ENCODE measurements at regions not wholly inside any gene's neighbourhood (a gene's known extent, or its start where the extent isn't known, plus 50 kb on each side); places are given as distances from the start of the nearest gene placed in this dataset.

GRCh38 chr5:179438011-179438441 is 92.8 kb upstream of the ADAMTS2 start:
- H3K4me3 ChIP-seq (ENCODE audit: low read length): no peak overlapping the region
- 85% methylated on average over 15 of the region's 15 CpGs for WGBS
- no peaks in the 10 kb centered on the region for H3K4me1 ChIP-seq (ENCODE audit: insufficient read depth, low read length)

GRCh38 chr5:179437341-179438001 is 92.2 kb upstream of the ADAMTS2 start:
- Histone ChIP-seq H3K36me3 (ENCODE audit: insufficient read depth, low read length) (no peaks in the 10 kb centered on the region), H3K4me3 (ENCODE audit: low read length) (no peak overlapping the region), H3K27me3 (ENCODE audit: insufficient read depth, low read length) (no peaks in the 10 kb centered on the region), H3K4me1 (ENCODE audit: insufficient read depth, low read length) (no peaks in the 10 kb centered on the region), H3K9me3 (ENCODE audit: insufficient read depth, low read depth, low read length) (no peaks in the 10 kb centered on the region), H3K27ac (ENCODE audit: low read depth, low read length) (no peak overlapping the region), H3K9ac (ENCODE audit: low read depth, low read length) (no peak overlapping the region)
- 88% methylated on average over 23 of the region's 23 CpGs for WGBS

More at GRCh38 chr5:179438011-179438441, 92.8 kb upstream of the ADAMTS2 start:
- no peak overlapping the region for H3K9ac ChIP-seq (ENCODE audit: low read depth, low read length)
- peaks cover under 1% of the 10 kb centered on the region; the same call in 1 of the 2 replicates for H3K9me3 ChIP-seq (ENCODE audit: insufficient read depth, low read depth, low read length)
- H3K36me3 ChIP-seq (ENCODE audit: insufficient read depth, low read length): no peaks in the 10 kb centered on the region
- no peak overlapping the region for H3K27ac ChIP-seq (ENCODE audit: low read depth, low read length)
- H3K27me3 ChIP-seq (ENCODE audit: insufficient read depth, low read length): no peaks in the 10 kb centered on the region

GRCh38 chr5:179436321-179437122 is 91.3 kb upstream of the ADAMTS2 start:
- Histone ChIP-seq H3K9ac (ENCODE audit: low read depth, low read length) (no peak overlapping the region), H3K27me3 (ENCODE audit: insufficient read depth, low read length) (no peaks in the 10 kb centered on the region), H3K4me3 (ENCODE audit: low read length) (no peak overlapping the region), H3K27ac (ENCODE audit: low read depth, low read length) (no peak overlapping the region), H3K4me1 (ENCODE audit: insufficient read depth, low read length) (no peaks in the 10 kb centered on the region), H3K9me3 (ENCODE audit: insufficient read depth, low read depth, low read length) (no peaks in the 10 kb centered on the region), H3K36me3 (ENCODE audit: insufficient read depth, low read length) (no peaks in the 10 kb centered on the region)
- WGBS: 91% methylated on average over 23 of the region's 24 CpGs

- no peak overlapping the region for H3K27ac ChIP-seq (ENCODE audit: low read depth, low read length)
- no peak overlapping the region for H3K4me3 ChIP-seq (ENCODE audit: low read length)
- H3K36me3 ChIP-seq (ENCODE audit: insufficient read depth, low read length): no peaks in the 10 kb centered on the region
- H3K9ac ChIP-seq (ENCODE audit: low read depth, low read length): no peak overlapping the region
- H3K27me3 ChIP-seq (ENCODE audit: insufficient read depth, low read length): no peaks in the 10 kb centered on the region
- WGBS: 92% methylated on average over 12 of the region's 12 CpGs
- H3K9me3 ChIP-seq (ENCODE audit: insufficient read depth, low read depth, low read length): no peaks in the 10 kb centered on the region
- no peaks in the 10 kb centered on the region for H3K4me1 ChIP-seq (ENCODE audit: insufficient read depth, low read length)
Measured at GRCh38 chr5:179435731-179436315, 90.6 kb upstream of the ADAMTS2 start.

DNA sequence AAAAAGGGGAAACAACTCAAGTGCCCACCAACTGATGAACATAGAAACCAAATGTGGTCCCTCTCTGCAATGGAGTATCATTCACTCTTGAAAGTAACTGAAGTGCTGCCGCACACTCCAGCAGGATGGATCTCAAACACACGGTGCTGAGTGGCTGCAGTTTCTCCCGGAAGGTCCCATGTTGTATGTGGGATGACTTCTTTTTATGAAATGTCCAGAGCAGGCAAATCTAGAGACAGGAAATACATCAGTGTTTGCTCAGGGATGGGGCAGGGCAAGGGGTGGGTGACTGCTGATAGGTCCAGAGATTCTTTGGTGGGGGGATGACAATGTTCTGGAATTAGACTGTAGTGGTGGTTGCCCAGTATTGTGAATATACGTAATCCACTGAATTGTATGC is 89.9 kb upstream of the ADAMTS2 start:
- Histone ChIP-seq H3K27me3 (ENCODE audit: insufficient read depth, low read length) (no peaks in the 10 kb centered on the region), H3K4me1 (ENCODE audit: insufficient read depth, low read length) (no peaks in the 10 kb centered on the region), H3K4me3 (ENCODE audit: low read length) (no peak overlapping the region), H3K9me3 (ENCODE audit: insufficient read depth, low read depth, low read length) (no peaks in the 10 kb centered on the region), H3K36me3 (ENCODE audit: insufficient read depth, low read length) (no peaks in the 10 kb centered on the region), H3K27ac (ENCODE audit: low read depth, low read length) (no peak overlapping the region), H3K9ac (ENCODE audit: low read depth, low read length) (no peak overlapping the region)
- WGBS: 97% methylated on average over 4 of the region's 4 CpGs

DNA sequence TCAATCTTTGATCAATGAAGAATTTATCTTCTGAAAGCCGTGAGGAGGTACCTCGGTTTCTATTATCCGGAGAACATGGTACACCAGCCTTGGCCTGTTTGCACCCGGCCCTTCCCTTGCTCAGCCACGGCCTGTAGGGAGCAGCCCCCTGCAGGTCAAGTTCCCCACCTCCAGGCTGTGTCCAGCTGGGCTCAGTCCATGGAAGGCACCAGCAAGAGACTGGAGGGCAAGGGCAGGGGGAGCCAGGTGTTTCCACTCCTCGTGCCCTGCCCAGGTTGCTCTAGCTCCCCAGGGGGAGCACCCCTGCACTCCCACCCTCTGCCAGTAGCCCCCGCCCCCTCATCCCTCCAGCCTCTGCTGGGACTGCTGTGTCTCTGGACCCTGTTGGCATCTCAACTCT is 87.3 kb upstream of the ADAMTS2 start:
- no peaks in the 10 kb centered on the region for H3K4me1 ChIP-seq (ENCODE audit: insufficient read depth, low read length)
- no peak overlapping the region for H3K9ac ChIP-seq (ENCODE audit: low read depth, low read length)
- no peaks in the 10 kb centered on the region for H3K27me3 ChIP-seq (ENCODE audit: insufficient read depth, low read length)
- no peak overlapping the region for H3K4me3 ChIP-seq (ENCODE audit: low read length)
- H3K36me3 ChIP-seq (ENCODE audit: insufficient read depth, low read length): no peaks in the 10 kb centered on the region
- H3K9me3 ChIP-seq (ENCODE audit: insufficient read depth, low read depth, low read length): no peaks in the 10 kb centered on the region
- 84% methylated on average over 7 of the region's 7 CpGs for WGBS
- H3K27ac ChIP-seq (ENCODE audit: low read depth, low read length): no peak overlapping the region

DNA sequence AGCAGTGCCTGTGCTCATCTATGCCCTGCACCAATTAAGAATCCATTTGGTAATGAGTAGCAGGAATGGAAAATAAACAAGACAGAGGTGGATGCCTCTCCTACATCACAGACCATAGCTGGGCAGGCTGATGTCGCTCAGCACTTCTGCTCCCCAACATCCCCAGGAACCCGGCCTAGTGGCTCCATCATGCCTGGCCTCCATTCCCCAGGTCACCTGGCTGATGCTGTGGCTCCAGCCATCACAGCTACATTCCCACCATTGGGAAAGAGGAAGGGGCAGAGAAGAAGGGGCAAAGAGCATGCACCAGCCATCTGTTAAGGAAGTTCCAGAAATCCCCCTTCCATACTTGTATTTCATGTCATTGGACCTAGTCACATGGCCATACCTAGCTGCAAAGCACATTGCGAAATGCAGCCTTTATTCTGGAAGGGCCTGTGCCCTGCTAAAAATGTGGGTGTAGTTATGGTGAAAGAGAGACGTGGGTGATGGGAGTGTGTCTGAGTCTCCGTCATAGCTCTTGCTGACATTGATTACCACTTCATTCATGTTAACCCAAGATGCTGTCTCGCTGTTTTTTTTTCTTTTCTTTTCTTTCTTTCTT is 86.1 kb upstream of the ADAMTS2 start:
- Histone ChIP-seq H3K9ac (ENCODE audit: low read depth, low read length) (no peak overlapping the region), H3K27me3 (ENCODE audit: insufficient read depth, low read length) (no peaks in the 10 kb centered on the region), H3K4me3 (ENCODE audit: low read length) (no peak overlapping the region), H3K4me1 (ENCODE audit: insufficient read depth, low read length) (0 out of 2 replicates have a peak, but pooled peaks cover 1% of the 10 kb centered on the region), H3K9me3 (ENCODE audit: insufficient read depth, low read depth, low read length) (no peaks in the 10 kb centered on the region), H3K36me3 (ENCODE audit: insufficient read depth, low read length) (no peaks in the 10 kb centered on the region), H3K27ac (ENCODE audit: low read depth, low read length) (no peak overlapping the region)
- 89% methylated on average over 5 of the region's 6 CpGs for WGBS

- Histone ChIP-seq H3K27ac (ENCODE audit: low read depth, low read length) (no peak overlapping the region), H3K9me3 (ENCODE audit: insufficient read depth, low read depth, low read length) (no peaks in the 10 kb centered on the region), H3K9ac (ENCODE audit: low read depth, low read length) (no peak overlapping the region), H3K4me3 (ENCODE audit: low read length) (no peak overlapping the region), H3K36me3 (ENCODE audit: insufficient read depth, low read length) (no peaks in the 10 kb centered on the region), H3K4me1 (ENCODE audit: insufficient read depth, low read length) (0 out of 2 replicates have a peak, but pooled peaks cover 5% of the 10 kb centered on the region), H3K27me3 (ENCODE audit: insufficient read depth, low read length) (no peaks in the 10 kb centered on the region)
- WGBS: 93% methylated on average over 22 of the region's 22 CpGs
Measured at GRCh38 chr5:179430193-179431175, 85.2 kb upstream of the ADAMTS2 start.

DNA sequence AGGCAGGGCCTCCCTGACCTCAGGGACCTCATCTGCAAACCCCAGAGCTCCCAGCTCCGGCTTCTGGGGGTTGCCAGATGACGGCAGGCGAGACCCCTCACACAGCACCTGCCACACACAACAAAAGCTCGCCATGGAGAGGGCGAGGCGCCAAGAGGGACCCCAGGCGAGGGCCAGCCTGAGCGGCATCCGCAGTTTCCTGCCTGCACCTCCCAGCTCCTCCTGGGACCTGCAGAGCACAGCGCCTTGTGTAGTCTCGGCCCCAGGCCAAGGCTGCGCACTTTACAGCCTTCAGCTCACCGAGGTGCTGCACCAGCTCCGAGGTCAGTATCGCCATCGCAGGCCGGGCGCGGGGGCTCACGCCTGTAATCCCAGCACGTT is 82.4 kb upstream of the ADAMTS2 start:
- Histone ChIP-seq H3K27me3 (ENCODE audit: insufficient read depth, low read length) (no peaks in the 10 kb centered on the region), H3K36me3 (ENCODE audit: insufficient read depth, low read length) (no peaks in the 10 kb centered on the region), H3K9me3 (ENCODE audit: insufficient read depth, low read depth, low read length) (no peaks in the 10 kb centered on the region), H3K9ac (ENCODE audit: low read depth, low read length) (no peak overlapping the region), H3K4me3 (ENCODE audit: low read length) (no peak overlapping the region), H3K4me1 (ENCODE audit: insufficient read depth, low read length) (0 out of 2 replicates have a peak, but pooled peaks cover 5% of the 10 kb centered on the region), H3K27ac (ENCODE audit: low read depth, low read length) (no peak overlapping the region)
- WGBS: 89% methylated on average over 21 of the region's 21 CpGs

DNA sequence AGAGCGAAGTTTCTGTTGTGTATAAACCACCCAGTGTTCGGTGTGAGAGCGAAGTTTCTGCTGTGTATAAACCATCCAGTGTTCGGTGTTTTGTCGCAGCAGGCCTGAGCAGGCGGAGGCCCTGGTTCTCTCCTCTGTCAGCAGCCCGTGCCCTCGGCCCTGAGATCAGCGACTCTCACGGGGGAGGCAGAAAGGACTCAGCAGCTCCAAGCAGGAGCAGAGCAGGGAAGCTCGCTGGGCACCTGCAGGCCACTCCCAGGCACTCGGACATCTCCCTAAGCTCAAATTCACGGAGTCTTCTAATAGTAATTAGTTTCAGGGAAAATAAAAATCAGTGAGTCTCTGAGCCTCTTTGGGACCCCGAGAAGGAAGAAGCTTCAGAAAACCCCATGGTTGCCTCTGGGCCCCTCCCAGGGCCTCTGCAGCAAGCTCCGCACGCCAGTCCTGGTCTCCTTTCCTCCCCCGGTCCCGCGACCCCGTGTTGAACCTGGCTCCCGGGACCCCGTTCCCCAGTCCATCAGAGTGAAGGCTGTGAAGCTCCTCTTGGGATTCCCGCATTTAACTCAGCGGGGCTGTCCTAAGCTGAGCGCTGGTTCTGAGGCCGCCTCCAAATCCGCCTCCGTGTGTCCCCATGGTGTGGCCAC is 81.9 kb upstream of the ADAMTS2 start:
- H3K4me3 ChIP-seq (ENCODE audit: low read length): no peak overlapping the region
- H3K9ac ChIP-seq (ENCODE audit: low read depth, low read length): no peak overlapping the region
- no peaks in the 10 kb centered on the region for H3K27me3 ChIP-seq (ENCODE audit: insufficient read depth, low read length)
- WGBS: 86% methylated on average over 27 of the region's 28 CpGs
- no peaks in the 10 kb centered on the region for H3K9me3 ChIP-seq (ENCODE audit: insufficient read depth, low read depth, low read length)
- 0 out of 2 replicates have a peak, but pooled peaks cover 5% of the 10 kb centered on the region for H3K4me1 ChIP-seq (ENCODE audit: insufficient read depth, low read length)
- H3K27ac ChIP-seq (ENCODE audit: low read depth, low read length): no peak overlapping the region
- H3K36me3 ChIP-seq (ENCODE audit: insufficient read depth, low read length): no peaks in the 10 kb centered on the region

Measured in HUES64 (cell line).